ENCODE measurements at regions not wholly inside any gene's neighbourhood (a gene's known extent, or its start where the extent isn't known, plus 50 kb on each side); places are given as distances from the start of the nearest gene placed in this dataset.

GRCh38 chr1:214843281-214843680 lies 239.3 kb upstream of the KCNK2 start:
- TF ChIP-seq CTCF (IDR thresholded peaks at IDR 0.05): no peak
- TF ChIP-seq POLR2A (IDR thresholded peaks at IDR 0.05): no peak
- TF ChIP-seq POLR2AphosphoS5 (IDR thresholded peaks at IDR 0.05): no peak
